HCT116 (cell line): ENCODE measurements at regions not wholly inside any gene's neighbourhood (a gene's known extent, or its start where the extent isn't known, plus 50 kb on each side); places are given as distances from the start of the nearest gene placed in this dataset.

Source experiments
- ATAC-seq: fragments of 200-7000 bp; cut with Tn5 transposase; 2 replicates; pipeline ENCODE4 v1.9.1; 2020; ENCODE audit warnings: mild to moderate bottlenecking, moderate library complexity
- BruUV-seq: library from RNA; stranded (reverse); fragments of 400-500 nt; replicated peaks from 2 replicates; lab custom pipeline; 2021; lab: Mats Ljungman, UMichigan
- CTCF ChIA-PET: fragments of 300-600 bp; sonication (Branson Sonifier 250); formaldehyde crosslinking; loops from one replicate; lab custom pipeline; 2021; ENCODE audit warnings: antibody characterized with exemption; lab: Charles Lee
- POLR2A ChIA-PET: fragments of 300-600, 350-600 bp; sonication (Branson Sonifier 250); formaldehyde crosslinking; loops from one replicate; lab custom pipeline; 2021; ENCODE audit warnings: antibody characterized with exemption; lab: Charles Lee
- RAD21 ChIA-PET, 2 experiments: fragments of 300-600 bp; sonication (Branson Sonifier 250); formaldehyde crosslinking; loops; one replicate each; lab custom pipeline; 2023; ENCODE audit warnings: low total read pairs in 2 of 2; ENCODE audit not compliant: uncharacterized antibody in 2 of 2, unreplicated experiment in 2 of 2, low non-redundant PET in 1 of 2; lab: Charles Lee
- DNase-seq: peaks from one replicate; pipeline ENCODE4 v3.0.0-alpha.2; 2010; ENCODE audit warnings: low read depth, low spot score
- H2AFZ ChIP-seq: fragments of 200-600 bp; shearing (Covaris generic), sonication (generic); 2 replicates; pipeline ENCODE4 v1.6.1; 2017; ENCODE audit warnings: low read depth, mixed run types, mixed read lengths, antibody characterized with exemption, low read length; ENCODE audit not compliant: poor library complexity, severe bottlenecking
- H3K27ac ChIP-seq: 2 replicates; pipeline ENCODE4 v1.5.1; 2012; ENCODE audit warnings: low read depth, low read length
- H3K27me3 ChIP-seq: fragments of 200-600 bp; sonication (generic); 2 replicates; pipeline ENCODE4 v1.6.1; 2016; ENCODE audit warnings: mixed run types, low read length, mixed read lengths; ENCODE audit not compliant: insufficient read depth
- H3K36me3 ChIP-seq, 2 experiments: fragments of 200-500 bp in 1 of 2; fragments of 200-600 bp in 1 of 2; sonication (Bioruptor generic) in 1 of 2; sonication (generic) in 1 of 2; 2 replicates each; pipeline versions ENCODE4 v1.5.1 to v1.6.1; 2014 to 2016; ENCODE audit warnings: low read length in 2 of 2, inconsistent platforms in 1 of 2, mixed read lengths in 1 of 2, mixed run types in 1 of 2; ENCODE audit not compliant: insufficient read depth in 2 of 2, control insufficient read depth in 1 of 2
- H3K4me1 ChIP-seq, 2 experiments: fragments of 200-600 bp in 1 of 2; sonication (generic) in 1 of 2; 2 replicates each; pipeline versions ENCODE4 v1.5.1 to v1.6.1; 2012 to 2017; ENCODE audit warnings: low read length in 2 of 2, inconsistent platforms in 1 of 2, mild to moderate bottlenecking in 1 of 2, mixed read lengths in 1 of 2, mixed run types in 1 of 2, moderate library complexity in 1 of 2; ENCODE audit not compliant: insufficient read depth in 2 of 2, control insufficient read depth in 1 of 2
- H3K4me2 ChIP-seq: fragments of 200-600 bp; sonication (generic); 2 replicates; pipeline ENCODE4 v1.6.1; 2017; ENCODE audit warnings: mixed run types, low read length, mixed read lengths
- H3K4me3 ChIP-seq, 2 experiments: fragments of 200-600 bp in 1 of 2; sonication (generic) in 1 of 2; replicated peaks in 1 of 2; 2 replicates each; pipeline ENCODE4 v1.5.1; 2011 to 2016; ENCODE audit warnings: low read length in 2 of 2, control low read depth in 1 of 2, low read depth in 1 of 2, mild to moderate bottlenecking in 1 of 2, mixed read lengths in 1 of 2, mixed run types in 1 of 2
- H3K79me2 ChIP-seq: fragments of 200-600 bp; sonication (generic); 2 replicates; pipeline ENCODE4 v1.6.1; 2017; ENCODE audit warnings: mild to moderate bottlenecking, mixed run types, low read length, moderate library complexity, mixed read lengths; ENCODE audit not compliant: insufficient read depth
- H3K9ac ChIP-seq: fragments of 200-600 bp; sonication (generic); 2 replicates; pipeline ENCODE4 v1.6.1; 2016; ENCODE audit warnings: low read length, mixed read lengths
- H3K9me2 ChIP-seq: fragments of 200-600 bp; sonication (generic), shearing (Covaris generic); 2 replicates; pipeline ENCODE4 v1.6.1; 2017; ENCODE audit warnings: mixed run types, mild to moderate bottlenecking, moderate library complexity; ENCODE audit not compliant: insufficient read depth
- H3K9me3 ChIP-seq, 2 experiments: fragments of 200-500 bp in 1 of 2; fragments of 200-600 bp in 1 of 2; sonication (Bioruptor generic) in 1 of 2; sonication (generic) in 1 of 2; 2 replicates each; pipeline ENCODE4 v1.6.1; 2014 to 2017; ENCODE audit warnings: low read length in 2 of 2, mixed read lengths in 2 of 2, inconsistent platforms in 1 of 2, low read depth in 1 of 2, mild to moderate bottlenecking in 1 of 2, mixed run types in 1 of 2, moderate library complexity in 1 of 2; ENCODE audit not compliant: control insufficient read depth in 1 of 2, insufficient read depth in 1 of 2
- H4K20me1 ChIP-seq: fragments of 200-600 bp; sonication (generic), shearing (Covaris generic); 2 replicates; pipeline ENCODE4 v1.6.1; 2017; ENCODE audit warnings: mixed run types, mild to moderate bottlenecking, moderate library complexity; ENCODE audit not compliant: insufficient read depth
- CEBPB ChIP-seq: IDR thresholded peaks from 2 replicates; pipeline ENCODE4 v1.6.1; 2012; ENCODE audit warnings: low read depth
- EGR1 ChIP-seq: IDR thresholded peaks from 2 replicates; pipeline ENCODE4 v1.6.1; 2012; ENCODE audit warnings: low read depth
- ELF1 ChIP-seq: IDR thresholded peaks from 2 replicates; pipeline ENCODE4 v1.6.1; 2012; ENCODE audit warnings: low read depth, borderline replicate concordance
- EZH2phosphoT487 ChIP-seq: fragments of 200-600 bp; IDR thresholded peaks from 2 replicates; pipeline ENCODE4 v1.6.1; 2018; ENCODE audit warnings: antibody characterized with exemption, borderline replicate concordance
- FOSL1 ChIP-seq: IDR thresholded peaks from 2 replicates; pipeline ENCODE4 v1.6.1; 2012; ENCODE audit warnings: low read depth
- POLR2AphosphoS5 ChIP-seq: IDR thresholded peaks from 2 replicates; pipeline ENCODE4 v1.6.1; 2011; ENCODE audit warnings: mild to moderate bottlenecking, low read depth, low read length, moderate library complexity
- RAD21 ChIP-seq: IDR thresholded peaks from 2 replicates; pipeline ENCODE4 v1.6.1; 2012; ENCODE audit warnings: low read depth, mild to moderate bottlenecking
- SRF ChIP-seq: IDR thresholded peaks from 2 replicates; pipeline ENCODE4 v1.6.1; 2012; ENCODE audit warnings: low read depth
- ZNF274 ChIP-seq: fragments of 200-500 bp; sonication (Bioruptor generic); IDR thresholded peaks from 2 replicates; pipeline ENCODE4 v1.6.1; 2014; ENCODE audit warnings: mild to moderate bottlenecking, low read depth, low read length, inconsistent platforms
- intact Hi-C: fragments of 100-400 bp; cut with micrococcal nuclease; formaldehyde crosslinking; loops from 2 replicates; pipeline ENCODE4 v1.10.0; 2022
- TF ChIP-seq, protein P1 (sequence below): IDR thresholded peaks from 2 replicates; pipeline ENCODE4 v1.6.1; 2011; ENCODE audit warnings: mild to moderate bottlenecking, low read length, moderate library complexity; ENCODE audit not compliant: insufficient replicate concordance; ENCODE audit errors: extremely low read depth
- TF ChIP-seq, protein P2 (sequence below): IDR thresholded peaks from 2 replicates; pipeline ENCODE4 v1.6.1; 2012; ENCODE audit warnings: low read depth
- TF ChIP-seq, protein P3 (sequence below): IDR thresholded peaks from 2 replicates; pipeline ENCODE4 v1.6.1; 2012
- TF ChIP-seq, protein P4 (sequence below): IDR thresholded peaks from 2 replicates; pipeline ENCODE4 v1.6.1; 2012

DNA sequence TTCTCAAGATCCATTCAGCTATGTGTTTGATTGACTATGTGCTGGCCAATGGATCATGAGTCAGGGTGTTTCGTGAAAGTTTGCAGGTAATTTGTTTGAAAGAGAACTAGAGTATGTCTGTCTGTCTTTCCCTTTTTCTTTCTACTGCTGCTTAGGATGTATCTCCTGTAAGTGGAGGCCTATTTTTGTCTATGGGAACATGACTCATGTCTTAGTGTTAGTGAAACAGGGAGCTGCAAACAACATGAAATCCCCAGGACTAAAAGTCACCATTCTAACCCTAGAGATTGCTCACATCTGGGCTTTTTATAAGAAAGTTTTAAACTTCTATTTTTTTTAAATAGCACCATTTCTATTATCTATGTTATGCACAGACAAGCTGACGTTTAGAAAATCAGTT is 333.0 kb downstream of the CCER1 start:
- CTCF ChIA-PET, result no interaction called here
- no TSS peak for BruUV-seq
- Histone ChIP-seq H3K4me2 (no peak overlapping the region), H3K4me3 (no peak overlapping the region), H3K9ac (no peak overlapping the region)
- intact Hi-C loops, result no loop called here
- RAD21 ChIA-PET, result no interaction called here
- TF ChIP-seq POLR2AphosphoS5, result no peak
- TF ChIP-seq, protein P1, sequence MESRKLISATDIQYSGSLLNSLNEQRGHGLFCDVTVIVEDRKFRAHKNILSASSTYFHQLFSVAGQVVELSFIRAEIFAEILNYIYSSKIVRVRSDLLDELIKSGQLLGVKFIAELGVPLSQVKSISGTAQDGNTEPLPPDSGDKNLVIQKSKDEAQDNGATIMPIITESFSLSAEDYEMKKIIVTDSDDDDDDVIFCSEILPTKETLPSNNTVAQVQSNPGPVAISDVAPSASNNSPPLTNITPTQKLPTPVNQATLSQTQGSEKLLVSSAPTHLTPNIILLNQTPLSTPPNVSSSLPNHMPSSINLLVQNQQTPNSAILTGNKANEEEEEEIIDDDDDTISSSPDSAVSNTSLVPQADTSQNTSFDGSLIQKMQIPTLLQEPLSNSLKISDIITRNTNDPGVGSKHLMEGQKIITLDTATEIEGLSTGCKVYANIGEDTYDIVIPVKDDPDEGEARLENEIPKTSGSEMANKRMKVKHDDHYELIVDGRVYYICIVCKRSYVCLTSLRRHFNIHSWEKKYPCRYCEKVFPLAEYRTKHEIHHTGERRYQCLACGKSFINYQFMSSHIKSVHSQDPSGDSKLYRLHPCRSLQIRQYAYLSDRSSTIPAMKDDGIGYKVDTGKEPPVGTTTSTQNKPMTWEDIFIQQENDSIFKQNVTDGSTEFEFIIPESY, result no peak
- TF ChIP-seq, protein P2, sequence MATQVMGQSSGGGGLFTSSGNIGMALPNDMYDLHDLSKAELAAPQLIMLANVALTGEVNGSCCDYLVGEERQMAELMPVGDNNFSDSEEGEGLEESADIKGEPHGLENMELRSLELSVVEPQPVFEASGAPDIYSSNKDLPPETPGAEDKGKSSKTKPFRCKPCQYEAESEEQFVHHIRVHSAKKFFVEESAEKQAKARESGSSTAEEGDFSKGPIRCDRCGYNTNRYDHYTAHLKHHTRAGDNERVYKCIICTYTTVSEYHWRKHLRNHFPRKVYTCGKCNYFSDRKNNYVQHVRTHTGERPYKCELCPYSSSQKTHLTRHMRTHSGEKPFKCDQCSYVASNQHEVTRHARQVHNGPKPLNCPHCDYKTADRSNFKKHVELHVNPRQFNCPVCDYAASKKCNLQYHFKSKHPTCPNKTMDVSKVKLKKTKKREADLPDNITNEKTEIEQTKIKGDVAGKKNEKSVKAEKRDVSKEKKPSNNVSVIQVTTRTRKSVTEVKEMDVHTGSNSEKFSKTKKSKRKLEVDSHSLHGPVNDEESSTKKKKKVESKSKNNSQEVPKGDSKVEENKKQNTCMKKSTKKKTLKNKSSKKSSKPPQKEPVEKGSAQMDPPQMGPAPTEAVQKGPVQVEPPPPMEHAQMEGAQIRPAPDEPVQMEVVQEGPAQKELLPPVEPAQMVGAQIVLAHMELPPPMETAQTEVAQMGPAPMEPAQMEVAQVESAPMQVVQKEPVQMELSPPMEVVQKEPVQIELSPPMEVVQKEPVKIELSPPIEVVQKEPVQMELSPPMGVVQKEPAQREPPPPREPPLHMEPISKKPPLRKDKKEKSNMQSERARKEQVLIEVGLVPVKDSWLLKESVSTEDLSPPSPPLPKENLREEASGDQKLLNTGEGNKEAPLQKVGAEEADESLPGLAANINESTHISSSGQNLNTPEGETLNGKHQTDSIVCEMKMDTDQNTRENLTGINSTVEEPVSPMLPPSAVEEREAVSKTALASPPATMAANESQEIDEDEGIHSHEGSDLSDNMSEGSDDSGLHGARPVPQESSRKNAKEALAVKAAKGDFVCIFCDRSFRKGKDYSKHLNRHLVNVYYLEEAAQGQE, result no peak
- TF ChIP-seq RAD21, result no peak
- no peak for TF ChIP-seq ZNF274
- TF ChIP-seq EZH2phosphoT487, result no peak
- TF ChIP-seq ELF1, result no peak
- TF ChIP-seq EGR1, result no peak
- TF ChIP-seq, protein P3, sequence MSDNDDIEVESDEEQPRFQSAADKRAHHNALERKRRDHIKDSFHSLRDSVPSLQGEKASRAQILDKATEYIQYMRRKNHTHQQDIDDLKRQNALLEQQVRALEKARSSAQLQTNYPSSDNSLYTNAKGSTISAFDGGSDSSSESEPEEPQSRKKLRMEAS, result no peak
- TF ChIP-seq CEBPB, result no peak
- no peak for TF ChIP-seq FOSL1
- TF ChIP-seq, protein P4, sequence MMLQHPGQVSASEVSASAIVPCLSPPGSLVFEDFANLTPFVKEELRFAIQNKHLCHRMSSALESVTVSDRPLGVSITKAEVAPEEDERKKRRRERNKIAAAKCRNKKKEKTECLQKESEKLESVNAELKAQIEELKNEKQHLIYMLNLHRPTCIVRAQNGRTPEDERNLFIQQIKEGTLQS, result no peak
- TF ChIP-seq SRF, result no peak
- TF ChIP-seq, all 23 proteins: peak for 0
- Histone ChIP-seq H4K20me1 (no peaks in the 10 kb centered on the region), H3K79me2 (no peaks in the 10 kb centered on the region), H3K4me1 (no peaks in the 10 kb centered on the region), H3K9me3 (no peaks in the 10 kb centered on the region), H2AFZ (no peak overlapping the region), H3K9me2 (no peaks in the 10 kb centered on the region), H3K27ac (no peak overlapping the region), H3K36me3 (no peaks in the 10 kb centered on the region), H3K27me3 (no peaks in the 10 kb centered on the region)
- POLR2A ChIA-PET, result no interaction called here
- DNase-seq (no peak), ATAC-seq (no peak)
